H1 (cell line): ENCODE measurements at regions not wholly inside any gene's neighbourhood (a gene's known extent, or its start where the extent isn't known, plus 50 kb on each side); places are given as distances from the start of the nearest gene placed in this dataset.

Experiments used
- ASH2L ChIP-seq: fragments of 200-600, 300-600 bp; sonication (generic); IDR thresholded peaks from one replicate; pipeline ENCODE4 v1.7.1; 2017; ENCODE audit warnings: low read length
- CREB1 ChIP-seq: IDR thresholded peaks from 2 replicates; pipeline ENCODE4 v1.6.1; 2012; ENCODE audit warnings: inconsistent platforms
- EZH2 ChIP-seq: fragments of 200-600 bp; sonication (generic); IDR thresholded peaks from 2 replicates; pipeline ENCODE4 v1.7.1; 2012; ENCODE audit warnings: low read depth, mild to moderate bottlenecking, moderate library complexity, low read length, inconsistent platforms; ENCODE audit not compliant: severe bottlenecking
- HDAC6 ChIP-seq: IDR thresholded peaks from one replicate; pipeline ENCODE4 v1.7.1; 2012; ENCODE audit warnings: low read depth, mild to moderate bottlenecking, inconsistent platforms, low read length, moderate library complexity
- POLR2A ChIP-seq, 2 experiments: IDR thresholded peaks; 1 replicate in 1 of 2; 2 replicates in 1 of 2; pipeline ENCODE4 v1.6.1; 2011; ENCODE audit warnings: low read depth in 2 of 2, low read length in 2 of 2, mild to moderate bottlenecking in 2 of 2; ENCODE audit errors: control extremely low read depth in 1 of 2
- SIN3A ChIP-seq, 2 experiments: IDR thresholded peaks in 1 of 2; conservative IDR thresholded peaks in 1 of 2; 2 replicates each; pipeline ENCODE4 v1.6.1; 2011 to 2012; ENCODE audit warnings: low read length in 2 of 2, improper control_type of control experiment in 1 of 2, low read depth in 1 of 2, mild to moderate bottlenecking in 1 of 2
- SP1 ChIP-seq: IDR thresholded peaks from 2 replicates; pipeline ENCODE4 v1.6.1; 2011; ENCODE audit warnings: low read depth, low read length
- TF ChIP-seq, protein P1 (sequence below), 3 experiments: IDR thresholded peaks; 1 replicate in 2 of 3; 2 replicates in 1 of 3; pipeline versions ENCODE4 v1.5.1 to v1.6.1; 2011; ENCODE audit warnings: low read length in 3 of 3, mild to moderate bottlenecking in 3 of 3, inconsistent platforms in 2 of 3, low read depth in 1 of 3, moderate library complexity in 1 of 3; ENCODE audit not compliant: insufficient read depth in 1 of 3; ENCODE audit errors: control extremely low read depth in 1 of 3
- TF ChIP-seq, protein P2 (sequence below): IDR thresholded peaks from 2 replicates; pipeline ENCODE4 v1.6.1; 2011; ENCODE audit warnings: low read length, improper control_type of control experiment
- TF ChIP-seq, protein P3 (sequence below): IDR thresholded peaks from 2 replicates; pipeline ENCODE4 v1.6.1; 2011; ENCODE audit warnings: low read depth, mild to moderate bottlenecking, low read length; ENCODE audit not compliant: insufficient read depth

DNA sequence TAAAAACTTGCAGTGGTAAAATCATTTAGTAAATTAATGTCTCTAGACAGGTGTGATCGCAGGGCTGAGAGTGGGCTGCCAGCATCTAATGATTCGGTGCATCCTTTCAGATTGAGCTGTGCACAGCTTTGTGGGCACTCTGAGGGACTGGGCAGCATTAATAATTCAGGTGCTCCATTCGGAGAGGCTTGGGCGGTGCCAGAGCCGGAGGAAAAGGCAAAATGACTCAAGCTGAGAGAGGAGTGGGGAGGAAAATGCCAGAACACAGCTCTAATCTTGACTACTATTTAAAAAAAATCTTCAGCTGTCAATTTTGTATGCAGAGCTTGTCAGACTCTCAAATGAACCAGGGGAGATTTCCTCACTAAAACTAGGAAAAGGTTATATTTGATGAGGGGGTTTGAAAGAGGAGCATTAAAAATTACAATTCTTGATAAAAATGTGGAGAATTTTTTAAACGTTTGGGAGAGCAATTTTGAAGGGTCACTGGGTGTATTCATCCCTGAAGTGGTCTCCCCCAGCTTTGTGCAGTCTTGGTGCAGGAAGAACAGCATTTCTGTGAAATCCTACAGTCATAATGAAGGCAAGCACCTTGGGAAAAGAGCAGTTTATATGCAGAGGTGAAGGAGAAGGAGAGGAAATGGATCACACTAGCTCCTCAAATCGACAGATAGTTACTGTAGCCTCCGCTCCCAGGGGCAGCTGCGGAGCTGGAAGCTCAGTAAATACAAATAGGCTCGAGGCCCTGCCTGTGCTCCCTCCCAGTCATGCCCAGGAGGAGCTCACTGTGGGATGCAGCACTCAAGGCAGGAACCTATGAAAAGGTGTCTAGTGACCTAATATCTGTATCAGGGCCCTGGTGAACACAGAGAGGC is 535.4 kb upstream of the RAB6C start:
- TF ChIP-seq, protein P1, sequence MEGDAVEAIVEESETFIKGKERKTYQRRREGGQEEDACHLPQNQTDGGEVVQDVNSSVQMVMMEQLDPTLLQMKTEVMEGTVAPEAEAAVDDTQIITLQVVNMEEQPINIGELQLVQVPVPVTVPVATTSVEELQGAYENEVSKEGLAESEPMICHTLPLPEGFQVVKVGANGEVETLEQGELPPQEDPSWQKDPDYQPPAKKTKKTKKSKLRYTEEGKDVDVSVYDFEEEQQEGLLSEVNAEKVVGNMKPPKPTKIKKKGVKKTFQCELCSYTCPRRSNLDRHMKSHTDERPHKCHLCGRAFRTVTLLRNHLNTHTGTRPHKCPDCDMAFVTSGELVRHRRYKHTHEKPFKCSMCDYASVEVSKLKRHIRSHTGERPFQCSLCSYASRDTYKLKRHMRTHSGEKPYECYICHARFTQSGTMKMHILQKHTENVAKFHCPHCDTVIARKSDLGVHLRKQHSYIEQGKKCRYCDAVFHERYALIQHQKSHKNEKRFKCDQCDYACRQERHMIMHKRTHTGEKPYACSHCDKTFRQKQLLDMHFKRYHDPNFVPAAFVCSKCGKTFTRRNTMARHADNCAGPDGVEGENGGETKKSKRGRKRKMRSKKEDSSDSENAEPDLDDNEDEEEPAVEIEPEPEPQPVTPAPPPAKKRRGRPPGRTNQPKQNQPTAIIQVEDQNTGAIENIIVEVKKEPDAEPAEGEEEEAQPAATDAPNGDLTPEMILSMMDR (IDR thresholded peaks at IDR 0.05; ENCODE audit: control extremely low read depth in 1 of 3, insufficient read depth in 1 of 3, low read depth in 1 of 3, low read length in 3 of 3) = no peak
- no peak for TF ChIP-seq HDAC6
- no peak for TF ChIP-seq CREB1
- no peak for TF ChIP-seq SIN3A (conservative IDR thresholded peaks at IDR 0.05 in 1 of 2, IDR thresholded peaks at IDR 0.05 in 1 of 2; ENCODE audit: low read depth in 1 of 2, low read length in 2 of 2)
- no peak for TF ChIP-seq EZH2
- TF ChIP-seq POLR2A (IDR thresholded peaks at IDR 0.05; ENCODE audit: control extremely low read depth in 1 of 2, low read depth in 2 of 2, low read length in 2 of 2) = no peak
- no peak for TF ChIP-seq SP1
- TF ChIP-seq, protein P2, sequence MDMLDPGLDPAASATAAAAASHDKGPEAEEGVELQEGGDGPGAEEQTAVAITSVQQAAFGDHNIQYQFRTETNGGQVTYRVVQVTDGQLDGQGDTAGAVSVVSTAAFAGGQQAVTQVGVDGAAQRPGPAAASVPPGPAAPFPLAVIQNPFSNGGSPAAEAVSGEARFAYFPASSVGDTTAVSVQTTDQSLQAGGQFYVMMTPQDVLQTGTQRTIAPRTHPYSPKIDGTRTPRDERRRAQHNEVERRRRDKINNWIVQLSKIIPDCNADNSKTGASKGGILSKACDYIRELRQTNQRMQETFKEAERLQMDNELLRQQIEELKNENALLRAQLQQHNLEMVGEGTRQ = no peak
- TF ChIP-seq ASH2L = no peak
- TF ChIP-seq, protein P3, sequence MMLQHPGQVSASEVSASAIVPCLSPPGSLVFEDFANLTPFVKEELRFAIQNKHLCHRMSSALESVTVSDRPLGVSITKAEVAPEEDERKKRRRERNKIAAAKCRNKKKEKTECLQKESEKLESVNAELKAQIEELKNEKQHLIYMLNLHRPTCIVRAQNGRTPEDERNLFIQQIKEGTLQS = no peak
